Lower leg skin (tissue), 4 donors: ENCODE measurements at regions not wholly inside any gene's neighbourhood (a gene's known extent, or its start where the extent isn't known, plus 50 kb on each side); places are given as distances from the start of the nearest gene placed in this dataset.

ENCODE experiments used
- DNase-seq, 2 donors: peaks; one replicate each; pipeline ENCODE4 v3.0.0-alpha.2; 2019; ENCODE audit warnings: low spot score in 2 of 2
- H3K4me3 ChIP-seq: fragments of 200-600 bp; sonication (generic); 2 replicates; pipeline ENCODE4 v1.5.1; 2017; ENCODE audit warnings: mild to moderate bottlenecking, low read depth; ENCODE audit not compliant: poor library complexity, severe bottlenecking
- POLR2A ChIP-seq, 2 donors: fragments of 450-650 bp; IDR thresholded peaks; one replicate each; pipeline ENCODE4 v1.6.1; 2016 to 2017; ENCODE audit warnings: antibody characterized with exemption in 2 of 2, mild to moderate bottlenecking in 1 of 2, moderate library complexity in 1 of 2
- WGBS, 2 donors: methylation state at CpG; one replicate each; pipeline ENCODE4 v1.1.5; 2018; 5-methylcytosine and 5-hydroxymethylcytosine counted together
- intact Hi-C: fragments of 100-400 bp; cut with DNase I; formaldehyde crosslinking; loops from one replicate; pipeline ENCODE4 v1.15.0; 2023; ENCODE audit warnings: low total_unique reads
- TF ChIP-seq, protein P1 (sequence below), 3 donors: fragments of 450-650 bp; IDR thresholded peaks; one replicate each; pipeline ENCODE4 v1.5.1; 2016; ENCODE audit warnings: antibody characterized with exemption in 3 of 3, mild to moderate bottlenecking in 3 of 3, moderate library complexity in 2 of 3

DNA sequence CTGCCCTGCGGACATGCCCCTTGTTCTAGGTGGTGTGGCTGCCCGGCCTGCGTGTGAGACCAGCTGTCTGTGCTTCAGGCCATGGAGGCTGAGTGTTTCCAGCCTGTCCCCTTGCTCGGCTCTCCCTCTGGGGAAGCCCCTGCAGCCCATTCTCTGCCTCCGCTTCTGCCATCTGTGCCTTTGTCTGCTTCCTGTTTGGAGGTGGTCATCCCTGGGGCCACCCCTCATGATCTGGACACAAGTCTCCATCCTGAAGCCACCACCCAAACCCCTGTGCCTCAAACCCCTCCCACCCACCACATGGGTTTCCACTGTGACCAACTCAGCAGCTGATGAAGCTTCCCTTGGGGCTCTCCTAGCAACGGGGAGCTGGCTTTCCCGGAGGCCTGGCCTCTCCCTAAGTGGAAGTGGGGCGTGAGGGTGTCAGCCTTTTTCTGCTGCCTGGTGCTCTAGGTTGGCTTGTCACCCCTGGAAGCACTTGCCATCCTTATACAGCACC, 184.9 kb downstream of the SEC14L1 start:
- intact Hi-C loops, result no loop called here
- WGBS, 2 donors, result 38 to 41% methylated on average over 8 of the region's 8 CpGs
- no peak overlapping the region for H3K4me3 ChIP-seq
- peak; percentile 22 to 85 for DNase-seq
- no peak for TF ChIP-seq POLR2A (IDR thresholded peaks at IDR 0.05)
- TF ChIP-seq, protein P1, sequence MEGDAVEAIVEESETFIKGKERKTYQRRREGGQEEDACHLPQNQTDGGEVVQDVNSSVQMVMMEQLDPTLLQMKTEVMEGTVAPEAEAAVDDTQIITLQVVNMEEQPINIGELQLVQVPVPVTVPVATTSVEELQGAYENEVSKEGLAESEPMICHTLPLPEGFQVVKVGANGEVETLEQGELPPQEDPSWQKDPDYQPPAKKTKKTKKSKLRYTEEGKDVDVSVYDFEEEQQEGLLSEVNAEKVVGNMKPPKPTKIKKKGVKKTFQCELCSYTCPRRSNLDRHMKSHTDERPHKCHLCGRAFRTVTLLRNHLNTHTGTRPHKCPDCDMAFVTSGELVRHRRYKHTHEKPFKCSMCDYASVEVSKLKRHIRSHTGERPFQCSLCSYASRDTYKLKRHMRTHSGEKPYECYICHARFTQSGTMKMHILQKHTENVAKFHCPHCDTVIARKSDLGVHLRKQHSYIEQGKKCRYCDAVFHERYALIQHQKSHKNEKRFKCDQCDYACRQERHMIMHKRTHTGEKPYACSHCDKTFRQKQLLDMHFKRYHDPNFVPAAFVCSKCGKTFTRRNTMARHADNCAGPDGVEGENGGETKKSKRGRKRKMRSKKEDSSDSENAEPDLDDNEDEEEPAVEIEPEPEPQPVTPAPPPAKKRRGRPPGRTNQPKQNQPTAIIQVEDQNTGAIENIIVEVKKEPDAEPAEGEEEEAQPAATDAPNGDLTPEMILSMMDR (IDR thresholded peaks at IDR 0.05), result no peak

GRCh38 chr17:77326076-77326591, 185.4 kb downstream of the SEC14L1 start:
- WGBS, 2 donors, result 88 to 89% methylated on average over 17 to 18 of the region's 18 CpGs
- no peak overlapping the region for H3K4me3 ChIP-seq
- peak; percentile 14 to 87 for DNase-seq
- intact Hi-C loops, result no loop called here
- TF ChIP-seq, protein P1 (IDR thresholded peaks at IDR 0.05), result no peak
- no peak for TF ChIP-seq POLR2A (IDR thresholded peaks at IDR 0.05)

DNA sequence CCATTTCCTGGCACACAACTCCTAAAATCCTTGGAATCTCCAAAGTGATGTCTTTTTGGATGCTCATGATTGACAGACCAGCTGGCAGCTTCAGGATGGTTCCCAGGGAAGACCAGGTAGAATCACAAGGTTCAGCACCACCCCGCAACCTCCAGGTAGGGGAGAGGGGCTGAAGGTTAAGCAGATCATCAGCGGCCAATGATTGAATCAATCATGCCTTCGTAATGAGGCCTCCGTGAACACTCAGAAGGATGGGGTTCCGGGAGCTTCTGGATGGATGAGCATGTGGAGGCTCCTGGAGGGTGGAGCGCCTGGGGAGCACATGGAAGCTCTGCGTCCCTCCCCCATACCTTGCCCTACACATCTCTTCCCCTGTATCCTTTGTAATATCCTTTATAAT, 185.9 kb downstream of the SEC14L1 start:
- intact Hi-C loops, result no loop called here
- 92% methylated on average over 7 of the region's 7 CpGs for WGBS, 2 donors
- H3K4me3 ChIP-seq, result no peak overlapping the region
- TF ChIP-seq POLR2A (IDR thresholded peaks at IDR 0.05), result no peak
- TF ChIP-seq, protein P1 (IDR thresholded peaks at IDR 0.05), result no peak
- DNase-seq, result peak; percentile 12 to 56

- peak; percentile 14 to 85 for DNase-seq
- TF ChIP-seq, protein P1 (IDR thresholded peaks at IDR 0.05), result no peak
- TF ChIP-seq POLR2A (IDR thresholded peaks at IDR 0.05), result no peak
- intact Hi-C loops, result no loop called here
Measured at GRCh38 chr17:77327181-77327565, 186.4 kb downstream of the SEC14L1 start.

DNA sequence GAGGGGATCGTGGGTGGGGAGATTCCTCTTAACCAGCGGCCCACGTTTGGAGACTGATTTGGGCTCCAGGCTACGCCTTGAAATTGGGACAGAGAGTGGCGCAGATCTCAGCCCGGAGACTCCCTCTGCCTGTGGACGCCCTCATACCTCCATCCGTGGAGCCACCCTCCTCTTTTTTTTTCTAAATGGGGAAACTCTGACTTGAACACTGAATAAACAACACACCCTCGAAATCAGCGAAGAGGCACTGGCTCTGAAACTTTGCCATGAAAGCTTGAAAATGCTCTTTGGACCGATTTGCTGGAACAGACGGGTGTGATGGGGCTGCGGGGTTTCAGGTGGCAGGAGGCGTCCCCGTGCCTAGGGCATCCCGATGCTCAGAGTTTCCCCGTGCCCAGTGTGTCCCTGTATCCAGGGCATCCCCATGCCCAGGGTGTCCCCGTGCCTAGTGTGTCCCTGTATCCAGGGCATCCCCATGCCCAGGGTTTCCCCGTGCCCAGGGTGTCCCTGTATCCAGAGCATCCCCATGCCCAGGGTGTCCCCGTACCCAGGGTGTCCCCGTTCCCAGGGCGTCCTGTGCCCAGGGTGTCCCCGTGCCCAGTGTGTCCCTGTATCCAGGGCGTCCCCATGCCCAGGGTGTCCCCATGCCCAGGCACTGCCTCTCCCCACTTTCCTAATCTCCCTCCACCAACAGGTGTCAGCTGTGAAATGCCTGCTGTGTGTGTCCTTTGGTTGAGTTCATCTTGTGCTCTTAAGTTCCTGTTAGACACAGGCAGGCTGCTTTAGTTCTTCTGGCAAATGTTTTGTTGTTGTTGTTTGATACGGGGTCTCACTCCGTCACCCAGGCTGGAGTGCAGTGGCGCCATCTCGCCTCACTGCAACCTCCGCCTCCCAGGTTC, 187.0 kb downstream of the SEC14L1 start:
- intact Hi-C loops, result no loop called here
- H3K4me3 ChIP-seq, result no peak overlapping the region
- no peak for TF ChIP-seq POLR2A (IDR thresholded peaks at IDR 0.05)
- TF ChIP-seq, protein P1 (IDR thresholded peaks at IDR 0.05), result no peak
- DNase-seq, result peak in 1 of 2 donors; percentile 80
- 80 to 84% methylated on average over 28 to 29 of the region's 29 CpGs for WGBS, 2 donors

More at GRCh38 chr17:77327181-77327565, 186.4 kb downstream of the SEC14L1 start:
- WGBS, 2 donors, result 90 to 91% methylated on average over 10 to 11 of the region's 11 CpGs
- H3K4me3 ChIP-seq, result no peak overlapping the region
